ENCODE measurements at regions not wholly inside any gene's neighbourhood (a gene's known extent, or its start where the extent isn't known, plus 50 kb on each side); places are given as distances from the start of the nearest gene placed in this dataset.

GRCh38 chr9:86775718-86776117 is 171.6 kb downstream of the GAS1 start:
- Histone ChIP-seq H3K4me1 (ENCODE audit: low read length) (no peaks in the 10 kb centered on the region), H3K9ac (ENCODE audit: low read length) (no peak overlapping the region), H4K20me1 (ENCODE audit: insufficient read depth, low read length) (no peaks in the 10 kb centered on the region), H3K27me3 (ENCODE audit: low read depth, low read length) (no peaks in the 10 kb centered on the region), H3K4me3 (ENCODE audit: low read length) (no peak overlapping the region), H3K4me2 (ENCODE audit: low read length) (no peak overlapping the region), H3K79me2 (ENCODE audit: low read length) (no peaks in the 10 kb centered on the region), H3K27ac (ENCODE audit: low read length) (no peak overlapping the region), H2AFZ (ENCODE audit: low read depth, low read length) (no peak overlapping the region), H3K9me3 (ENCODE audit: insufficient read depth, low read length) (no peaks in the 10 kb centered on the region), H3K36me3 (replicated peaks; ENCODE audit: low read depth, low read length) (no peaks in the 10 kb centered on the region)
- no peak for TF ChIP-seq CTCF (IDR thresholded peaks at IDR 0.05; ENCODE audit: low read depth, low read length)
- no peak for TF ChIP-seq EZH2phosphoT487 (IDR thresholded peaks at IDR 0.05; ENCODE audit: low read depth)

GRCh38 chr9:86774116-86774515 is 173.2 kb downstream of the GAS1 start:
- Histone ChIP-seq H3K79me2 (ENCODE audit: low read length) (no peaks in the 10 kb centered on the region), H3K4me1 (ENCODE audit: low read length) (no peaks in the 10 kb centered on the region), H3K9me3 (ENCODE audit: insufficient read depth, low read length) (no peaks in the 10 kb centered on the region), H2AFZ (ENCODE audit: low read depth, low read length) (no peak overlapping the region), H3K9ac (ENCODE audit: low read length) (no peak overlapping the region), H3K27ac (ENCODE audit: low read length) (no peak overlapping the region), H4K20me1 (ENCODE audit: insufficient read depth, low read length) (no peaks in the 10 kb centered on the region), H3K36me3 (replicated peaks; ENCODE audit: low read depth, low read length) (no peaks in the 10 kb centered on the region), H3K4me3 (ENCODE audit: low read length) (no peak overlapping the region), H3K4me2 (ENCODE audit: low read length) (no peak overlapping the region), H3K27me3 (ENCODE audit: low read depth, low read length) (no peaks in the 10 kb centered on the region)
- TF ChIP-seq CTCF (IDR thresholded peaks at IDR 0.05; ENCODE audit: low read depth, low read length), result no peak
- TF ChIP-seq EZH2phosphoT487 (IDR thresholded peaks at IDR 0.05; ENCODE audit: low read depth), result no peak

- Histone ChIP-seq H3K27ac (ENCODE audit: low read length) (no peak overlapping the region), H3K9me3 (ENCODE audit: insufficient read depth, low read length) (no peaks in the 10 kb centered on the region), H3K4me2 (ENCODE audit: low read length) (no peak overlapping the region), H3K27me3 (ENCODE audit: low read depth, low read length) (no peaks in the 10 kb centered on the region), H3K4me3 (ENCODE audit: low read length) (no peak overlapping the region), H4K20me1 (ENCODE audit: insufficient read depth, low read length) (no peaks in the 10 kb centered on the region), H3K9ac (ENCODE audit: low read length) (no peak overlapping the region), H3K79me2 (ENCODE audit: low read length) (no peaks in the 10 kb centered on the region), H3K4me1 (ENCODE audit: low read length) (no peaks in the 10 kb centered on the region), H2AFZ (ENCODE audit: low read depth, low read length) (no peak overlapping the region), H3K36me3 (replicated peaks; ENCODE audit: low read depth, low read length) (no peaks in the 10 kb centered on the region)
- no peak for TF ChIP-seq CTCF (IDR thresholded peaks at IDR 0.05; ENCODE audit: low read depth, low read length)
- no peak for TF ChIP-seq EZH2phosphoT487 (IDR thresholded peaks at IDR 0.05; ENCODE audit: low read depth)
Observed at GRCh38 chr9:86773422-86773945, 173.8 kb downstream of the GAS1 start.

- no peaks in the 10 kb centered on the region for H3K9me3 ChIP-seq (ENCODE audit: insufficient read depth, low read length)
- H2AFZ ChIP-seq (ENCODE audit: low read depth, low read length), result no peak overlapping the region
- no peaks in the 10 kb centered on the region for H4K20me1 ChIP-seq (ENCODE audit: insufficient read depth, low read length)
- no peak overlapping the region for H3K27ac ChIP-seq (ENCODE audit: low read length)
- H3K36me3 ChIP-seq (replicated peaks; ENCODE audit: low read depth, low read length), result no peaks in the 10 kb centered on the region
- H3K9ac ChIP-seq (ENCODE audit: low read length), result no peak overlapping the region
- no peaks in the 10 kb centered on the region for H3K27me3 ChIP-seq (ENCODE audit: low read depth, low read length)
- H3K4me2 ChIP-seq (ENCODE audit: low read length), result no peak overlapping the region
- no peaks in the 10 kb centered on the region for H3K79me2 ChIP-seq (ENCODE audit: low read length)
- TF ChIP-seq EZH2phosphoT487 (IDR thresholded peaks at IDR 0.05; ENCODE audit: low read depth) (no peak), CTCF (IDR thresholded peaks at IDR 0.05; ENCODE audit: low read depth, low read length) (no peak)
- H3K4me1 ChIP-seq (ENCODE audit: low read length), result no peaks in the 10 kb centered on the region
- no peak overlapping the region for H3K4me3 ChIP-seq (ENCODE audit: low read length)
Observed at GRCh38 chr9:86772635-86772993, 174.7 kb downstream of the GAS1 start.
